ENCODE measurements at regions not wholly inside any gene's neighbourhood (a gene's known extent, or its start where the extent isn't known, plus 50 kb on each side); places are given as distances from the start of the nearest gene placed in this dataset.

GRCh38 chr10:71065659-71066058 lies 146.7 kb upstream of the UNC5B start:
- CTCF ChIA-PET, result no interaction called here
- in situ Hi-C loops (cut with HindIII; ENCODE audit: low pct_unique_long_range_greater_than_20kb, low sequenced_read_pairs), result no loop called here

DNA sequence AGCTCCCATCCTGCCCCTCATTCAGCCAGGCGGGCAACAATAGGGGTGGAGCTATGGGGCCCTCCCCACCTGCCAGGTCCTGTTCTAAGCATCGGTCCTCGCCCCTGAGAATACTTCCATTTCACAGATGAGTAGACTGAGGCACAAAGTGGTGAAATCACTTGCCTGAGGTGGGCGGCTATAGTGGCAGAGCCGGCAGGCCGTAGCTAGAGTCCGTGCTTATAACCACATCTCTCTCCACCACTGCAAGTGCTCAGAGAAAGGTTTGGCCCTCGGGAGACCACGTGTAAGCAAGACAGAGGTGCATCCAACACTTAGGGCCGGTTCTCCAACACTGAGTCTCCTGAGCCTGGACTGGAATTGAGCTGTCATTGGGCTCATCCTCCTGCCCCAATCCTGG lies 145.8 kb upstream of the UNC5B start:
- no peak for DNase-seq (ENCODE audit: low read depth, low spot score)

More at GRCh38 chr10:71065659-71066058, 146.7 kb upstream of the UNC5B start:
- POLR2A ChIA-PET, result no interaction called here
- DNase-seq (ENCODE audit: low read depth, low spot score), result no peak
- TF ChIP-seq TCF7L2 (IDR thresholded peaks at IDR 0.05; ENCODE audit: low read depth, low read length), result no peak
- no peak for TF ChIP-seq POLR2AphosphoS5 (IDR thresholded peaks at IDR 0.05; ENCODE audit: low read depth, low read length)
- TF ChIP-seq, protein P1, sequence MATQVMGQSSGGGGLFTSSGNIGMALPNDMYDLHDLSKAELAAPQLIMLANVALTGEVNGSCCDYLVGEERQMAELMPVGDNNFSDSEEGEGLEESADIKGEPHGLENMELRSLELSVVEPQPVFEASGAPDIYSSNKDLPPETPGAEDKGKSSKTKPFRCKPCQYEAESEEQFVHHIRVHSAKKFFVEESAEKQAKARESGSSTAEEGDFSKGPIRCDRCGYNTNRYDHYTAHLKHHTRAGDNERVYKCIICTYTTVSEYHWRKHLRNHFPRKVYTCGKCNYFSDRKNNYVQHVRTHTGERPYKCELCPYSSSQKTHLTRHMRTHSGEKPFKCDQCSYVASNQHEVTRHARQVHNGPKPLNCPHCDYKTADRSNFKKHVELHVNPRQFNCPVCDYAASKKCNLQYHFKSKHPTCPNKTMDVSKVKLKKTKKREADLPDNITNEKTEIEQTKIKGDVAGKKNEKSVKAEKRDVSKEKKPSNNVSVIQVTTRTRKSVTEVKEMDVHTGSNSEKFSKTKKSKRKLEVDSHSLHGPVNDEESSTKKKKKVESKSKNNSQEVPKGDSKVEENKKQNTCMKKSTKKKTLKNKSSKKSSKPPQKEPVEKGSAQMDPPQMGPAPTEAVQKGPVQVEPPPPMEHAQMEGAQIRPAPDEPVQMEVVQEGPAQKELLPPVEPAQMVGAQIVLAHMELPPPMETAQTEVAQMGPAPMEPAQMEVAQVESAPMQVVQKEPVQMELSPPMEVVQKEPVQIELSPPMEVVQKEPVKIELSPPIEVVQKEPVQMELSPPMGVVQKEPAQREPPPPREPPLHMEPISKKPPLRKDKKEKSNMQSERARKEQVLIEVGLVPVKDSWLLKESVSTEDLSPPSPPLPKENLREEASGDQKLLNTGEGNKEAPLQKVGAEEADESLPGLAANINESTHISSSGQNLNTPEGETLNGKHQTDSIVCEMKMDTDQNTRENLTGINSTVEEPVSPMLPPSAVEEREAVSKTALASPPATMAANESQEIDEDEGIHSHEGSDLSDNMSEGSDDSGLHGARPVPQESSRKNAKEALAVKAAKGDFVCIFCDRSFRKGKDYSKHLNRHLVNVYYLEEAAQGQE (IDR thresholded peaks at IDR 0.05; ENCODE audit: insufficient read depth in 1 of 2, low read depth in 2 of 2, low read length in 1 of 2), result no peak
- no peak for TF ChIP-seq CTCF (IDR thresholded peaks at IDR 0.05)
- no peak for TF ChIP-seq SIN3A (IDR thresholded peaks at IDR 0.05; ENCODE audit: borderline replicate concordance, insufficient read depth, low read depth, low read length)
- Histone ChIP-seq H3K27me3 (ENCODE audit: control insufficient read depth, insufficient read depth, low read length) (no peaks in the 10 kb centered on the region), H3K9me3 (ENCODE audit: control insufficient read depth, insufficient read depth, low read depth, low read length) (no peaks in the 10 kb centered on the region), H3K4me1 (ENCODE audit: control insufficient read depth, insufficient read depth, low read length) (no peaks in the 10 kb centered on the region; the same call in 1 of the 2 replicates), H3K27ac (ENCODE audit: low read length) (no peak overlapping the region), H3K4me3 (ENCODE audit: low read depth in 2 of 2, low read length in 2 of 2) (no peak overlapping the region), H3K36me3 (ENCODE audit: control insufficient read depth, insufficient read depth, low read length) (no peaks in the 10 kb centered on the region)
- no TSS peak for BruUV-seq (replicated peaks)
- intact Hi-C loops (cut with micrococcal nuclease; ENCODE audit: unreplicated experiment), result no loop called here
- no peak for ATAC-seq

More for the DNA sequence above, 145.8 kb upstream of the UNC5B start:
- H3K27me3 ChIP-seq (ENCODE audit: control insufficient read depth, insufficient read depth, low read length), result no peaks in the 10 kb centered on the region
- H3K9me3 ChIP-seq (ENCODE audit: control insufficient read depth, insufficient read depth, low read depth, low read length), result no peaks in the 10 kb centered on the region
- no peaks in the 10 kb centered on the region for H3K36me3 ChIP-seq (ENCODE audit: control insufficient read depth, insufficient read depth, low read length)
- ChIA-PET POLR2A (no interaction called here), CTCF (no interaction called here)
- no peak overlapping the region for H3K27ac ChIP-seq (ENCODE audit: low read length)
- no peak for TF ChIP-seq POLR2AphosphoS5 (IDR thresholded peaks at IDR 0.05; ENCODE audit: low read depth, low read length)
- no peak for TF ChIP-seq TCF7L2 (IDR thresholded peaks at IDR 0.05; ENCODE audit: low read depth, low read length)
- TF ChIP-seq, protein P1 (IDR thresholded peaks at IDR 0.05; ENCODE audit: insufficient read depth in 1 of 2, low read depth in 2 of 2, low read length in 1 of 2), result no peak
- no peak for TF ChIP-seq SIN3A (IDR thresholded peaks at IDR 0.05; ENCODE audit: borderline replicate concordance, insufficient read depth, low read depth, low read length)
- TF ChIP-seq CTCF (IDR thresholded peaks at IDR 0.05), result no peak
- H3K4me1 ChIP-seq (ENCODE audit: control insufficient read depth, insufficient read depth, low read length), result no peaks in the 10 kb centered on the region; the same call in 1 of the 2 replicates
- BruUV-seq (replicated peaks), result no TSS peak
- no peak overlapping the region for H3K4me3 ChIP-seq (ENCODE audit: low read depth in 2 of 2, low read length in 2 of 2)
- in situ Hi-C loops (cut with HindIII; ENCODE audit: low pct_unique_long_range_greater_than_20kb, low sequenced_read_pairs) (no loop called here), intact Hi-C loops (cut with micrococcal nuclease; ENCODE audit: unreplicated experiment) (no loop called here)
- ATAC-seq, result no peak

Data from Panc1 (cell line).